MM.1S (cell line): ENCODE measurements at regions not wholly inside any gene's neighbourhood (a gene's known extent, or its start where the extent isn't known, plus 50 kb on each side); places are given as distances from the start of the nearest gene placed in this dataset.

ENCODE experiments used
- DNase-seq: peaks from one replicate; pipeline ENCODE4 v3.0.0-alpha.2; 2015
- H2AFZ ChIP-seq: fragments of 300-600 bp; sonication (generic); 2 replicates; pipeline ENCODE4 v1.6.0; 2016; ENCODE audit warnings: antibody characterized with exemption, low read length
- H3F3A ChIP-seq: fragments of 300-600 bp; sonication (generic); 2 replicates; pipeline ENCODE4 v1.6.1; 2016; ENCODE audit warnings: mild to moderate bottlenecking, antibody characterized with exemption, low read length, moderate library complexity, mixed read lengths; ENCODE audit not compliant: insufficient read depth
- H3K27ac ChIP-seq: fragments of 300-600 bp; sonication (generic); 2 replicates; pipeline ENCODE4 v1.5.1; 2016; ENCODE audit warnings: mild to moderate bottlenecking, low read length
- H3K27me3 ChIP-seq: fragments of 300-600 bp; sonication (generic); replicated peaks from 2 replicates; pipeline ENCODE4 v1.6.0; 2016; ENCODE audit warnings: low read length; ENCODE audit not compliant: insufficient read depth
- H3K36me3 ChIP-seq: fragments of 300-600 bp; sonication (generic); replicated peaks from 2 replicates; pipeline ENCODE4 v1.6.1; 2016; ENCODE audit warnings: mild to moderate bottlenecking, low read length, mixed read lengths; ENCODE audit not compliant: insufficient read depth
- H3K4me1 ChIP-seq: fragments of 300-600 bp; sonication (generic); 2 replicates; pipeline ENCODE4 v1.6.1; 2016; ENCODE audit warnings: low read length, mixed read lengths
- H3K4me2 ChIP-seq: fragments of 300-600 bp; sonication (generic); 2 replicates; pipeline ENCODE4 v1.6.0; 2016; ENCODE audit warnings: low read depth, low read length
- H3K4me3 ChIP-seq: fragments of 300-600 bp; sonication (generic); 2 replicates; pipeline ENCODE4 v1.5.1; 2016; ENCODE audit warnings: low read length, mixed read lengths
- H3K79me2 ChIP-seq: fragments of 300-600 bp; sonication (generic); 2 replicates; pipeline ENCODE4 v1.6.1; 2016; ENCODE audit warnings: mixed run types, low read length, mixed read lengths
- H3K9ac ChIP-seq: fragments of 300-600 bp; sonication (generic); 2 replicates; pipeline ENCODE4 v1.6.1; 2016; ENCODE audit warnings: low read length, mixed read lengths
- H3K9me2 ChIP-seq: fragments of 300-600 bp; sonication (generic); replicated peaks from 2 replicates; pipeline ENCODE4 v1.6.1; 2016; ENCODE audit warnings: mild to moderate bottlenecking, low read length, mixed read lengths; ENCODE audit not compliant: insufficient read depth
- H3K9me3 ChIP-seq: fragments of 300-600 bp; sonication (generic); replicated peaks from 2 replicates; pipeline ENCODE4 v1.6.1; 2016; ENCODE audit warnings: mild to moderate bottlenecking, low read length, mixed read lengths; ENCODE audit not compliant: insufficient read depth
- H4K20me1 ChIP-seq: fragments of 300-600 bp; sonication (generic); 2 replicates; pipeline ENCODE4 v1.6.1; 2016; ENCODE audit warnings: mild to moderate bottlenecking, low read length, moderate library complexity, mixed read lengths; ENCODE audit not compliant: insufficient read depth
- EZH2 ChIP-seq: fragments of 300-600 bp; sonication (generic); optimal IDR thresholded peaks from 2 replicates; pipeline ENCODE3; 2017; ENCODE audit warnings: low read depth, mild to moderate bottlenecking, antibody characterized with exemption, low read length, mixed read lengths
- EZH2phosphoT487 ChIP-seq: fragments of 300-600 bp; sonication (generic); IDR thresholded peaks from 2 replicates; pipeline ENCODE4 v1.6.1; 2018; ENCODE audit warnings: antibody characterized with exemption, low read length
- TF ChIP-seq, protein P1 (sequence below): fragments of 300-600 bp; sonication (generic); IDR thresholded peaks from 2 replicates; pipeline ENCODE4 v1.5.1; 2016; ENCODE audit warnings: antibody characterized with exemption, low read length, mixed read lengths

- Histone ChIP-seq H3K9ac (no peak overlapping the region), H3F3A (no peaks in the 10 kb centered on the region), H3K79me2 (no peaks in the 10 kb centered on the region), H2AFZ (peak overlapping the region; percentile 55), H3K4me1 (peaks cover 6% of the 10 kb centered on the region; the same call in 1 of the 2 replicates), H3K36me3 (no peaks in the 10 kb centered on the region; the same call in 1 of the 2 replicates), H3K4me2 (no peak overlapping the region), H4K20me1 (no peaks in the 10 kb centered on the region), H3K4me3 (no peak overlapping the region), H3K27me3 (no peaks in the 10 kb centered on the region), H3K27ac (no peak overlapping the region), H3K9me2 (no peaks in the 10 kb centered on the region), H3K9me3 (no peaks in the 10 kb centered on the region)
- no peak for DNase-seq
- no peak for TF ChIP-seq EZH2phosphoT487
- TF ChIP-seq EZH2, result no peak
- TF ChIP-seq, protein P1, sequence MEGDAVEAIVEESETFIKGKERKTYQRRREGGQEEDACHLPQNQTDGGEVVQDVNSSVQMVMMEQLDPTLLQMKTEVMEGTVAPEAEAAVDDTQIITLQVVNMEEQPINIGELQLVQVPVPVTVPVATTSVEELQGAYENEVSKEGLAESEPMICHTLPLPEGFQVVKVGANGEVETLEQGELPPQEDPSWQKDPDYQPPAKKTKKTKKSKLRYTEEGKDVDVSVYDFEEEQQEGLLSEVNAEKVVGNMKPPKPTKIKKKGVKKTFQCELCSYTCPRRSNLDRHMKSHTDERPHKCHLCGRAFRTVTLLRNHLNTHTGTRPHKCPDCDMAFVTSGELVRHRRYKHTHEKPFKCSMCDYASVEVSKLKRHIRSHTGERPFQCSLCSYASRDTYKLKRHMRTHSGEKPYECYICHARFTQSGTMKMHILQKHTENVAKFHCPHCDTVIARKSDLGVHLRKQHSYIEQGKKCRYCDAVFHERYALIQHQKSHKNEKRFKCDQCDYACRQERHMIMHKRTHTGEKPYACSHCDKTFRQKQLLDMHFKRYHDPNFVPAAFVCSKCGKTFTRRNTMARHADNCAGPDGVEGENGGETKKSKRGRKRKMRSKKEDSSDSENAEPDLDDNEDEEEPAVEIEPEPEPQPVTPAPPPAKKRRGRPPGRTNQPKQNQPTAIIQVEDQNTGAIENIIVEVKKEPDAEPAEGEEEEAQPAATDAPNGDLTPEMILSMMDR, result no peak
Measured at GRCh38 chr4:19117022-19117421, 1095.5 kb upstream of the LCORL start.

DNA sequence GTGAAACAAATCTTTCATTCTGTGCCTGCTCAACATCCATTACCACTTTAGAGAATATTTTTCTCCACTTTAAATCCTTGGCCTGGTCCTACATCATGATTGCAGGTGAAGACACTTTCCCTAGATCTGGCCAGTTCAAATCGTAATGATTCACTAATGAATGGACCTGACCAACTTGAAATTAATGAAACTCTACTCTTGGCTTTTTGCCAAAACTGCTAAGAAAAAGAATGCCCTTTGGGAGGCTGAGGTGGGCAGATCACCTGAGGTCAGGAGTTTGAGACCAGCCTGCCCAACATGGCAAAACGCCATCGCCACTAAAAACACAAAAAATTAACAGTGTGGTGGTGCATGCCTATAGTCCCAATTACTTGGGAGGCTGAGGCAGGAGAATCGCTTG is 1082.6 kb upstream of the LCORL start:
- Histone ChIP-seq H3K79me2 (no peaks in the 10 kb centered on the region), H2AFZ (no peak overlapping the region), H3K9ac (no peak overlapping the region), H3K27me3 (no peaks in the 10 kb centered on the region), H3K4me2 (no peak overlapping the region), H3K4me1 (no peaks in the 10 kb centered on the region), H3K36me3 (no peaks in the 10 kb centered on the region), H3K27ac (no peak overlapping the region), H3F3A (no peaks in the 10 kb centered on the region), H3K9me3 (no peaks in the 10 kb centered on the region), H3K4me3 (no peak overlapping the region), H4K20me1 (no peaks in the 10 kb centered on the region), H3K9me2 (no peaks in the 10 kb centered on the region)
- TF ChIP-seq EZH2, result no peak
- TF ChIP-seq, protein P1, result no peak
- TF ChIP-seq EZH2phosphoT487, result no peak
- DNase-seq, result no peak

GRCh38 chr4:19095491-19096046 is 1074.0 kb upstream of the LCORL start:
- H2AFZ ChIP-seq, result no peak overlapping the region
- TF ChIP-seq, protein P1, result no peak
- no peak for TF ChIP-seq EZH2phosphoT487
- no peak for TF ChIP-seq EZH2
- no peaks in the 10 kb centered on the region for H3K27me3 ChIP-seq
- no peaks in the 10 kb centered on the region for H3K9me2 ChIP-seq
- H3K9me3 ChIP-seq, result no peaks in the 10 kb centered on the region
- no peaks in the 10 kb centered on the region for H3K36me3 ChIP-seq
- no peaks in the 10 kb centered on the region for H3F3A ChIP-seq
- H3K27ac ChIP-seq, result no peak overlapping the region
- no peak overlapping the region for H3K9ac ChIP-seq
- no peaks in the 10 kb centered on the region for H3K4me1 ChIP-seq
- H3K4me3 ChIP-seq, result no peak overlapping the region
- DNase-seq, result no peak
- H4K20me1 ChIP-seq, result no peaks in the 10 kb centered on the region
- H3K4me2 ChIP-seq, result no peak overlapping the region
- no peaks in the 10 kb centered on the region for H3K79me2 ChIP-seq
